B cell (primary cell): ENCODE measurements at regions not wholly inside any gene's neighbourhood (a gene's known extent, or its start where the extent isn't known, plus 50 kb on each side); places are given as distances from the start of the nearest gene placed in this dataset.

Experiments
- ATAC-seq: fragments of 200-7000 bp; cut with Tn5 transposase; one replicate; pipeline ENCODE4 v1.10.0; 2021; ENCODE audit warnings: low read depth, mild to moderate bottlenecking, moderate number of reproducible peaks, moderate library complexity
- CTCF ChIA-PET: fragments of 350-600 bp; sonication (Branson Sonifier 250); formaldehyde crosslinking; loops from one replicate; lab custom pipeline; 2021; ENCODE audit warnings: antibody characterized with exemption, inconsistent platforms; lab: Charles Lee
- POLR2A ChIA-PET: fragments of 350-600 bp; sonication (Branson Sonifier 250); formaldehyde crosslinking; loops from one replicate; lab custom pipeline; 2021; ENCODE audit warnings: antibody characterized with exemption; lab: Charles Lee
- DNase-seq: peaks from one replicate; pipeline ENCODE4 v3.0.0; 2013
- H2AFZ ChIP-seq: 2 replicates; pipeline ENCODE4 v1.6.1; 2012; ENCODE audit warnings: mild to moderate bottlenecking, low read depth, low read length; ENCODE audit not compliant: insufficient read depth, poor library complexity, severe bottlenecking
- H3K27ac ChIP-seq, 2 donors: 1 replicate in 1 of 2; 2 replicates in 1 of 2; pipeline ENCODE4 v1.5.1; 2012 to 2013; ENCODE audit warnings: low read length in 2 of 2, mild to moderate bottlenecking in 2 of 2, moderate library complexity in 1 of 2
- H3K27me3 ChIP-seq, 4 experiments: fragments of 200-600 bp in 1 of 4; sonication (generic) in 1 of 4; replicated peaks in 1 of 4; 1 replicate in 2 of 4; 2 replicates in 2 of 4; pipeline versions ENCODE4 v1.6.1 to v1.7.0; 2013 to 2016; ENCODE audit warnings: low read length in 3 of 4, mild to moderate bottlenecking in 2 of 4, mixed read lengths in 1 of 4, moderate library complexity in 1 of 4; ENCODE audit not compliant: insufficient read depth in 4 of 4, control insufficient read depth in 3 of 4; ENCODE audit errors: control extremely low read depth in 1 of 4
- H3K36me3 ChIP-seq, 2 experiments: replicated peaks in 1 of 2; 1 replicate in 1 of 2; 2 replicates in 1 of 2; pipeline versions ENCODE4 v1.6.1 to v1.7.1; 2013; ENCODE audit warnings: low read length in 1 of 2; ENCODE audit not compliant: insufficient read depth in 2 of 2, control insufficient read depth in 1 of 2; ENCODE audit errors: control extremely low read depth in 1 of 2, extremely low read depth in 1 of 2
- H3K4me1 ChIP-seq, 2 donors: fragments of 200-600 bp in 1 of 2; sonication (generic) in 1 of 2; 1 replicate in 1 of 2; 2 replicates in 1 of 2; pipeline versions ENCODE4 v1.5.1 to v1.6.1; 2013 to 2017; ENCODE audit warnings: low read length in 2 of 2; ENCODE audit not compliant: control insufficient read depth in 2 of 2, insufficient read depth in 2 of 2
- H3K4me2 ChIP-seq: replicated peaks from 2 replicates; pipeline ENCODE3; 2012; ENCODE audit warnings: mild to moderate bottlenecking, low read depth, low read length; ENCODE audit not compliant: poor library complexity, severe bottlenecking
- H3K4me3 ChIP-seq, 5 experiments: fragments of 200-600 bp in 1 of 5; sonication (generic) in 1 of 5; 1 replicate in 3 of 5; 2 replicates in 2 of 5; pipeline versions ENCODE4 v1.5.1 to v1.7.0; 2011 to 2016; ENCODE audit warnings: low read length in 4 of 5, mild to moderate bottlenecking in 4 of 5, low read depth in 2 of 5, control low read depth in 1 of 5, moderate library complexity in 1 of 5; ENCODE audit not compliant: insufficient read depth in 1 of 5; ENCODE audit errors: control extremely low read depth in 1 of 5, extremely low read depth in 1 of 5
- H3K79me2 ChIP-seq: fragments of 200-600 bp; sonication (generic); one replicate; pipeline ENCODE4 v1.6.0; 2016; ENCODE audit warnings: low read length; ENCODE audit not compliant: control insufficient read depth, insufficient read depth
- H3K9ac ChIP-seq: fragments of 200-600 bp; sonication (generic); 2 replicates; pipeline ENCODE4 v1.6.1; 2017; ENCODE audit warnings: mild to moderate bottlenecking, low read length, moderate library complexity
- H3K9me3 ChIP-seq, 3 donors: one replicate each; pipeline versions ENCODE4 v1.6.1 to v1.7.1; 2013; ENCODE audit warnings: low read length in 2 of 3; ENCODE audit not compliant: control insufficient read depth in 2 of 3, insufficient read depth in 1 of 3; ENCODE audit errors: control extremely low read depth in 1 of 3
- H4K20me1 ChIP-seq: 2 replicates; pipeline ENCODE4 v1.6.0; 2012; ENCODE audit warnings: mild to moderate bottlenecking, low read length; ENCODE audit not compliant: insufficient read depth, control insufficient read depth, poor library complexity, severe bottlenecking
- H3K27ac Mint-ChIP-seq: one replicate; pipeline ENCODE4 v1.8.0; 2021; ENCODE audit warnings: mixed read lengths
- H3K27me3 Mint-ChIP-seq: one replicate; pipeline ENCODE4 v1.8.0; 2021; ENCODE audit warnings: mixed read lengths
- H3K4me1 Mint-ChIP-seq: one replicate; pipeline ENCODE4 v1.8.0; 2021; ENCODE audit warnings: mixed read lengths
- H3K4me3 Mint-ChIP-seq: one replicate; pipeline ENCODE4 v1.8.0; 2021; ENCODE audit warnings: mixed read lengths
- H3K9me3 Mint-ChIP-seq: one replicate; pipeline ENCODE4 v1.8.0; 2022; ENCODE audit warnings: mixed read lengths; ENCODE audit not compliant: insufficient read depth
- CTCF ChIP-seq: fragments of 200-600 bp; IDR thresholded peaks from one replicate; pipeline ENCODE4 v1.8.0; 2022; ENCODE audit warnings: antibody characterized with exemption, mild to moderate bottlenecking
- EZH2 ChIP-seq: IDR thresholded peaks from 2 replicates; pipeline ENCODE4 v1.6.1; 2012; ENCODE audit warnings: borderline replicate concordance, low read depth, mild to moderate bottlenecking, moderate library complexity, low read length; ENCODE audit not compliant: insufficient read depth, poor library complexity, severe bottlenecking
- WGBS: methylation state at CpG from one replicate; pipeline ENCODE4 v1.1.5; 2013; ENCODE audit warnings: missing lambda C conversion rate; ENCODE audit not compliant: insufficient coverage; 5-methylcytosine and 5-hydroxymethylcytosine counted together
- intact Hi-C: fragments of 100-400 bp; cut with micrococcal nuclease; formaldehyde crosslinking; loops from one replicate; pipeline ENCODE4 v1.10.0; 2022

- ATAC-seq (no peak), DNase-seq (no peak)
- no peak overlapping the region for H3K27ac Mint-ChIP-seq
- no peak overlapping the region for H2AFZ ChIP-seq
- H3K9me3 ChIP-seq, result peaks cover 0 to 4% (median 0%) of the 10 kb centered on the region in 3 donors
- H3K27ac ChIP-seq, result no peak overlapping the region
- H3K79me2 ChIP-seq, result no peaks in the 10 kb centered on the region
- intact Hi-C loops, result no loop called here
- CTCF ChIA-PET, result interaction anchor here (1.6 kb wide), 1 partner anchor 11 kb away, joined by 6 read pairs; no protein-coding TSS in a partner anchor
- POLR2A ChIA-PET, result no interaction called here
- no peak overlapping the region for H3K4me3 Mint-ChIP-seq
- H4K20me1 ChIP-seq, result no peaks in the 10 kb centered on the region
- peaks cover 23% of the 10 kb centered on the region for H3K27me3 Mint-ChIP-seq
- H3K4me3 ChIP-seq, result no peak overlapping the region
- no peak for TF ChIP-seq EZH2
- no peaks in the 10 kb centered on the region for H3K4me1 ChIP-seq
- WGBS, result 93% methylated on average over 3 of the region's 4 CpGs
- H3K36me3 ChIP-seq, result no peaks in the 10 kb centered on the region
- no peaks in the 10 kb centered on the region for H3K4me1 Mint-ChIP-seq
- no peak overlapping the region for H3K9ac ChIP-seq
- H3K4me2 ChIP-seq, result no peak overlapping the region
- no peaks in the 10 kb centered on the region for H3K9me3 Mint-ChIP-seq
- peaks cover 0 to 12% (median 4%) of the 10 kb centered on the region in 4 experiments for H3K27me3 ChIP-seq
Observed at GRCh38 chr2:181753686-181754085, 73.4 kb upstream of the NEUROD1 start.

- H4K20me1 ChIP-seq, result no peaks in the 10 kb centered on the region
- WGBS, result 100% methylated on average over 1 of the region's 3 CpGs
- H3K27ac ChIP-seq, result no peak overlapping the region
- peaks cover 0 to 12% (median 4%) of the 10 kb centered on the region in 4 experiments for H3K27me3 ChIP-seq
- ATAC-seq, result no peak
- H3K9me3 ChIP-seq, result peaks cover 0 to 4% (median 0%) of the 10 kb centered on the region in 3 donors
- H3K36me3 ChIP-seq, result no peaks in the 10 kb centered on the region
- Mint-ChIP-seq H3K4me1 (no peaks in the 10 kb centered on the region), H3K4me3 (no peak overlapping the region), H3K27ac (no peak overlapping the region), H3K9me3 (peaks cover 2% of the 10 kb centered on the region), H3K27me3 (peaks cover 24% of the 10 kb centered on the region)
- no peaks in the 10 kb centered on the region for H3K79me2 ChIP-seq
- intact Hi-C loops, result no loop called here
- POLR2A ChIA-PET, result no interaction called here
- H3K9ac ChIP-seq, result no peak overlapping the region
- TF ChIP-seq CTCF (no peak), EZH2 (no peak)
- no peaks in the 10 kb centered on the region for H3K4me1 ChIP-seq
- CTCF ChIA-PET, result interaction anchor here (1.6 kb wide), 1 partner anchor 11 kb away, joined by 6 read pairs; no protein-coding TSS in a partner anchor
- H3K4me3 ChIP-seq, result no peak overlapping the region
- H2AFZ ChIP-seq, result no peak overlapping the region
- DNase-seq, result no peak
- H3K4me2 ChIP-seq, result no peak overlapping the region
Observed at GRCh38 chr2:181754105-181754504, 73.8 kb upstream of the NEUROD1 start.
